ENCODE measurements at regions not wholly inside any gene's neighbourhood (a gene's known extent, or its start where the extent isn't known, plus 50 kb on each side); places are given as distances from the start of the nearest gene placed in this dataset.

DNA sequence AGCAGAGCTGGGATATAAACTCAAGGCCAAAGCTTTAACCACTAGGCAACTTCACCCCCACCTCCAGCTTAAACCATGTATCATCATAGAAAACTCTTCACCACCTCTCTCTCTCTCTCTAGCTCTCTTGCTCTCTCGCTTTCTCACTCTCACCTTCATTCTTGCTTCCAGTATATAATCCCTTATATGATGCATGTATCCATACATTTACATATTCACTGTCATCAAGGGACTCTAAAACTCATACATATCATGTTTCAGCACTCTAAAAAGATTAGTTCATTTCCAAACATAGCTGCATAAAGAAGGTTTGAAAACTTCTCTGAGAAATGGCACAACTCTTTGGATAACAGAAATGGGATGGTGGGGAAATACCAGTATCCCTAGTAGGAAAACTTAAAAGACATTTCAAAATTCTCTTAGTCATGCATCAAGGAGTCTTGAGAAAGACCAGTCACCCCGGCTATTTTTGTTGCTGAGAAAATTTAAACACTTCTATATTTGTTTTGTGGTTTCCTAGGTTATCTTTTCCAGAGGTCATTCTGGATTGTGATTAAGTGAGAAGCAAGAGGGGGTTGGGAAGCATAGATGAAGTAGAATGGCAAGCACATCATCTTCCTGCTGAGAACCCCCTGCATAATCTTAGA, 447.8 kb upstream of the THBS1 start:
- H2AFZ ChIP-seq (ENCODE audit: low read depth): no peak overlapping the region
- H3K4me2 ChIP-seq: no peak overlapping the region
- ChIA-PET CTCF (no interaction called here), POLR2A (no interaction called here)
- peaks cover 35% of the 10 kb centered on the region for H3F3A ChIP-seq (replicated peaks; ENCODE audit: insufficient read depth)
- no peaks in the 10 kb centered on the region for H3K27me3 ChIP-seq (ENCODE audit: insufficient read depth)
- WGBS (ENCODE audit: low lambda C conversion rate): 59% methylated on average over 2 of the region's 2 CpGs
- DNase-seq: no peak
- no peaks in the 10 kb centered on the region for H4K20me1 ChIP-seq (ENCODE audit: insufficient read depth)
- no peaks in the 10 kb centered on the region for H3K36me3 ChIP-seq (replicated peaks in 1 of 2; ENCODE audit: control insufficient read depth in 1 of 2, insufficient read depth in 2 of 2, low read length in 1 of 2)
- no peaks in the 10 kb centered on the region for H3K9me2 ChIP-seq
- H3K27ac ChIP-seq (ENCODE audit: low read depth in 2 of 2, low read length in 1 of 2): peak overlapping the region in 1 of 2 experiments; percentile 84; a peak in 2 of 4 replicates
- H3K4me1 ChIP-seq (ENCODE audit: control insufficient read depth in 1 of 2, insufficient read depth in 2 of 2, low read depth in 1 of 2, low read length in 1 of 2): peaks cover 3 to 15% of the 10 kb centered on the region in 2 experiments; a peak in 2 of 4 replicates
- H3K79me2 ChIP-seq (ENCODE audit: insufficient read depth): no peaks in the 10 kb centered on the region
- no peaks in the 10 kb centered on the region for H3K9me3 ChIP-seq
- peak overlapping the region; percentile 27; the same call in 1 of the 2 replicates for H3K9ac ChIP-seq
- TF ChIP-seq TEAD4 (IDR thresholded peaks at IDR 0.05; ENCODE audit: borderline replicate concordance, insufficient read depth) (0 out of 2 replicates have a peak, but pooled peaks have one; percentile 30), EP300 (IDR thresholded peaks at IDR 0.05; ENCODE audit: borderline replicate concordance in 1 of 2, low read depth in 1 of 2, low read length in 1 of 2) (peak in 1 of 2 experiments; percentile 35; a peak in 1 of 4 replicates), TAF1 (IDR thresholded peaks at IDR 0.05; ENCODE audit: borderline replicate concordance, low read depth, low read length) (no peak), MEF2A (IDR thresholded peaks at IDR 0.05; ENCODE audit: borderline replicate concordance, low read depth) (peak; percentile 84; the same call in 1 of the 2 replicates), YY1 (IDR thresholded peaks at IDR 0.05; ENCODE audit: low read depth) (no peak), POLR2AphosphoS5 (IDR thresholded peaks at IDR 0.05; ENCODE audit: low read depth, low read length) (peak; percentile 21; the same call in 1 of the 2 replicates), TCF12 (IDR thresholded peaks at IDR 0.05) (peak; percentile 85), CTCF (IDR thresholded peaks at IDR 0.05) (no peak), JUND (IDR thresholded peaks at IDR 0.05) (peak; percentile 51; the same call in 1 of the 2 replicates), RXRA (IDR thresholded peaks at IDR 0.05; ENCODE audit: borderline replicate concordance, low read depth) (peak; percentile 63; the same call in 1 of the 2 replicates)
- TF ChIP-seq, protein P1, sequence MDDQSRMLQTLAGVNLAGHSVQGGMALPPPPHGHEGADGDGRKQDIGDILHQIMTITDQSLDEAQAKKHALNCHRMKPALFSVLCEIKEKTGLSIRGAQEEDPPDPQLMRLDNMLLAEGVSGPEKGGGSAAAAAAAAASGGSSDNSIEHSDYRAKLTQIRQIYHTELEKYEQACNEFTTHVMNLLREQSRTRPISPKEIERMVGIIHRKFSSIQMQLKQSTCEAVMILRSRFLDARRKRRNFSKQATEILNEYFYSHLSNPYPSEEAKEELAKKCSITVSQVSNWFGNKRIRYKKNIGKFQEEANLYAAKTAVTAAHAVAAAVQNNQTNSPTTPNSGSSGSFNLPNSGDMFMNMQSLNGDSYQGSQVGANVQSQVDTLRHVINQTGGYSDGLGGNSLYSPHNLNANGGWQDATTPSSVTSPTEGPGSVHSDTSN (IDR thresholded peaks at IDR 0.05): peak; percentile 68; the same call in 1 of the 2 replicates
- no peak overlapping the region for H3K4me3 ChIP-seq (ENCODE audit: low read depth in 2 of 2, low read length in 1 of 2)

DNA sequence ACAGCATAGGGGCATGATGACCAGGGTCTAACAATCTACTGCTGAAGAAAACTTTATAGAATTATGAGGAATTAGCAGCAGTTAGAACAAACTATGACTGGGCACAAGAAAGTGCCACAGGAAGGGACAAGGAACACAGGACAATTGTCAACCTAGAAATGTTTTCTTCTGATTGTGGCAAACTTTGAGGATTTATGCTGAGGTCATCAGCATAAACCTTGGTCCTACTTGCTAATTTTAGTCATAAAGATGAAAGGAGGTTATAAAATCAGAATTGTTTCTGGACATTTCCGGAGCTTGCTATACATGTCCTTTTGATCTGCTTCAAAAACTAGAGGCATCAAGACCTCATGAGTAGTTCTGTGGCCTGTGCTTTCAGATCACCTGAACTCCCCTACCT, 446.6 kb upstream of the THBS1 start:
- 100% methylated on average over 1 of the region's 1 CpG for WGBS (ENCODE audit: low lambda C conversion rate)
- H2AFZ ChIP-seq (ENCODE audit: low read depth): no peak overlapping the region
- CTCF ChIA-PET: interaction anchor here (0.7 kb wide), 1 partner anchor 38 kb away, joined by 3 read pairs; no protein-coding TSS in a partner anchor
- H4K20me1 ChIP-seq (ENCODE audit: insufficient read depth): no peaks in the 10 kb centered on the region
- H3K27me3 ChIP-seq (ENCODE audit: insufficient read depth): no peaks in the 10 kb centered on the region
- no peaks in the 10 kb centered on the region for H3K9me3 ChIP-seq
- peaks cover 28% of the 10 kb centered on the region for H3F3A ChIP-seq (replicated peaks; ENCODE audit: insufficient read depth)
- peak overlapping the region in 1 of 2 experiments; percentile 84; a peak in 1 of 4 replicates for H3K27ac ChIP-seq (ENCODE audit: low read depth in 2 of 2, low read length in 1 of 2)
- POLR2A ChIA-PET: no interaction called here
- no peak overlapping the region for H3K4me2 ChIP-seq
- H3K36me3 ChIP-seq (replicated peaks in 1 of 2; ENCODE audit: control insufficient read depth in 1 of 2, insufficient read depth in 2 of 2, low read length in 1 of 2): no peaks in the 10 kb centered on the region
- no peaks in the 10 kb centered on the region for H3K79me2 ChIP-seq (ENCODE audit: insufficient read depth)
- DNase-seq: no peak
- peaks cover 0 to 5% of the 10 kb centered on the region in 2 experiments; a peak in 2 of 4 replicates for H3K4me1 ChIP-seq (ENCODE audit: control insufficient read depth in 1 of 2, insufficient read depth in 2 of 2, low read depth in 1 of 2, low read length in 1 of 2)
- no peak overlapping the region for H3K4me3 ChIP-seq (ENCODE audit: low read depth in 2 of 2, low read length in 1 of 2)
- no peak overlapping the region for H3K9ac ChIP-seq
- H3K9me2 ChIP-seq: no peaks in the 10 kb centered on the region
- TF ChIP-seq CTCF (IDR thresholded peaks at IDR 0.05) (no peak), MXI1 (IDR thresholded peaks at IDR 0.05; ENCODE audit: low read depth, low read length) (no peak), EP300 (IDR thresholded peaks at IDR 0.05; ENCODE audit: borderline replicate concordance in 1 of 2, low read depth in 1 of 2, low read length in 1 of 2) (no peak), IRF3 (IDR thresholded peaks at IDR 0.05; ENCODE audit: low read depth, low read length) (no peak), FOXM1 (IDR thresholded peaks at IDR 0.05; ENCODE audit: low read depth) (no peak), MEF2A (IDR thresholded peaks at IDR 0.05; ENCODE audit: borderline replicate concordance, low read depth) (no peak), GATA2 (CRISPR knock-in tag; IDR thresholded peaks at IDR 0.05) (no peak), TAF1 (IDR thresholded peaks at IDR 0.05; ENCODE audit: borderline replicate concordance, low read depth, low read length) (no peak), MAX (IDR thresholded peaks at IDR 0.05; ENCODE audit: low read depth) (no peak), CHD2 (IDR thresholded peaks at IDR 0.05; ENCODE audit: low read length, partially characterized antibody) (no peak), RCOR1 (IDR thresholded peaks at IDR 0.05; ENCODE audit: low read length) (no peak)
- TF ChIP-seq, protein P2, sequence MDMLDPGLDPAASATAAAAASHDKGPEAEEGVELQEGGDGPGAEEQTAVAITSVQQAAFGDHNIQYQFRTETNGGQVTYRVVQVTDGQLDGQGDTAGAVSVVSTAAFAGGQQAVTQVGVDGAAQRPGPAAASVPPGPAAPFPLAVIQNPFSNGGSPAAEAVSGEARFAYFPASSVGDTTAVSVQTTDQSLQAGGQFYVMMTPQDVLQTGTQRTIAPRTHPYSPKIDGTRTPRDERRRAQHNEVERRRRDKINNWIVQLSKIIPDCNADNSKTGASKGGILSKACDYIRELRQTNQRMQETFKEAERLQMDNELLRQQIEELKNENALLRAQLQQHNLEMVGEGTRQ (IDR thresholded peaks at IDR 0.05; ENCODE audit: borderline replicate concordance, low read depth, low read length): no peak

Data from SK-N-SH (cell line).